Vagina (tissue), 2 donors: ENCODE measurements at regions not wholly inside any gene's neighbourhood (a gene's known extent, or its start where the extent isn't known, plus 50 kb on each side); places are given as distances from the start of the nearest gene placed in this dataset.

Experiments used
- DNase-seq, 2 donors: peaks; one replicate each; pipeline ENCODE4 v3.0.0-alpha.2; 2017; ENCODE audit errors: extremely low spot score in 2 of 2
- H3K27ac ChIP-seq: fragments of 200-600 bp; sonication (generic); one replicate; pipeline ENCODE4 v1.5.1; 2019
- H3K27me3 ChIP-seq: fragments of 200-600 bp; sonication (generic); one replicate; pipeline ENCODE4 v1.5.1; 2019
- H3K36me3 ChIP-seq, 2 donors: fragments of 200-600 bp; sonication (generic); one replicate each; pipeline ENCODE4 v1.5.1; 2017 to 2019
- H3K4me1 ChIP-seq: fragments of 200-600 bp; sonication (generic); one replicate; pipeline ENCODE4 v1.5.1; 2019
- H3K4me3 ChIP-seq, 2 donors: fragments of 200-600 bp; sonication (generic); 1 replicate in 1 of 2; 2 replicates in 1 of 2; pipeline ENCODE4 v1.5.1; 2016 to 2019
- H3K9me3 ChIP-seq: fragments of 200-600 bp; sonication (generic); one replicate; pipeline ENCODE4 v1.5.1; 2019
- CTCF ChIP-seq, 3 experiments: fragments of 450-650 bp in 2 of 3; fragments of 200-600 bp in 1 of 3; sonication (generic) in 1 of 3; IDR thresholded peaks; one replicate each; pipeline ENCODE4 v1.5.1; 2017 to 2019; ENCODE audit warnings: antibody characterized with exemption in 3 of 3, mild to moderate bottlenecking in 2 of 3, moderate library complexity in 2 of 3
- POLR2A ChIP-seq, 2 donors: fragments of 450-650 bp; IDR thresholded peaks; one replicate each; pipeline ENCODE4 v1.6.1; 2017; ENCODE audit warnings: antibody characterized with exemption in 2 of 2, mild to moderate bottlenecking in 2 of 2, moderate library complexity in 2 of 2
- POLR2AphosphoS5 ChIP-seq, 2 donors: sonication (generic); formaldehyde crosslinking; IDR thresholded peaks; one replicate each; pipeline ENCODE4 v1.9.0; 2017; ENCODE audit warnings: antibody characterized with exemption in 2 of 2, mild to moderate bottlenecking in 2 of 2, low read depth in 1 of 2; ENCODE audit not compliant: insufficient read depth in 1 of 2
- intact Hi-C: fragments of 100-400 bp; cut with DNase I; formaldehyde crosslinking; loops from one replicate; pipeline ENCODE4 v1.15.1; 2023

- peak overlapping the region; percentile 90 for H3K27ac ChIP-seq
- H3K4me1 ChIP-seq: peaks cover 55% of the 10 kb centered on the region
- DNase-seq: no peak
- H3K27me3 ChIP-seq: no peaks in the 10 kb centered on the region
- H3K9me3 ChIP-seq: no peaks in the 10 kb centered on the region
- intact Hi-C loops: loop anchor here (5.0 to 10.0 kb wide), 2 partner anchors 35 to 198 kb away; no protein-coding TSS in a partner anchor
- no peak for TF ChIP-seq POLR2A (IDR thresholded peaks at IDR 0.05)
- no peak for TF ChIP-seq CTCF (IDR thresholded peaks at IDR 0.05)
- TF ChIP-seq POLR2AphosphoS5 (IDR thresholded peaks at IDR 0.05; ENCODE audit: insufficient read depth in 1 of 2, low read depth in 1 of 2): no peak
- H3K4me3 ChIP-seq: no peak overlapping the region
- H3K36me3 ChIP-seq: no peaks in the 10 kb centered on the region
Observed at GRCh38 chr13:44236801-44237207, 136.8 kb upstream of the SERP2 start.

- no peaks in the 10 kb centered on the region for H3K9me3 ChIP-seq
- H3K36me3 ChIP-seq: no peaks in the 10 kb centered on the region
- no peak overlapping the region for H3K4me3 ChIP-seq
- peaks cover 50% of the 10 kb centered on the region for H3K4me1 ChIP-seq
- peak overlapping the region; percentile 90 for H3K27ac ChIP-seq
- TF ChIP-seq CTCF (IDR thresholded peaks at IDR 0.05): no peak
- peak; percentile 52 to 100 for TF ChIP-seq POLR2AphosphoS5 (IDR thresholded peaks at IDR 0.05; ENCODE audit: insufficient read depth in 1 of 2, low read depth in 1 of 2)
- no peak for TF ChIP-seq POLR2A (IDR thresholded peaks at IDR 0.05)
- H3K27me3 ChIP-seq: no peaks in the 10 kb centered on the region
- intact Hi-C loops: loop anchor here (5.0 to 10.0 kb wide), 2 partner anchors 35 to 197 kb away; no protein-coding TSS in a partner anchor
- peak in 1 of 2 donors; percentile 97 for DNase-seq
Observed at GRCh38 chr13:44237276-44237767, 136.3 kb upstream of the SERP2 start.

GRCh38 chr13:44237881-44238421 lies 135.7 kb upstream of the SERP2 start:
- TF ChIP-seq POLR2A (IDR thresholded peaks at IDR 0.05): no peak
- TF ChIP-seq CTCF (IDR thresholded peaks at IDR 0.05): no peak
- TF ChIP-seq POLR2AphosphoS5 (IDR thresholded peaks at IDR 0.05; ENCODE audit: insufficient read depth in 1 of 2, low read depth in 1 of 2): peak in 1 of 2 donors; percentile 23
- no peak for DNase-seq
- H3K27me3 ChIP-seq: no peaks in the 10 kb centered on the region
- H3K36me3 ChIP-seq: no peaks in the 10 kb centered on the region
- H3K4me1 ChIP-seq: peaks cover 44% of the 10 kb centered on the region
- peak overlapping the region; percentile 90 for H3K27ac ChIP-seq
- no peak overlapping the region for H3K4me3 ChIP-seq
- no peaks in the 10 kb centered on the region for H3K9me3 ChIP-seq
- intact Hi-C loops: loop anchor here (5.0 to 10.0 kb wide), 2 partner anchors 34 to 197 kb away; no protein-coding TSS in a partner anchor

- Histone ChIP-seq H3K27me3 (no peaks in the 10 kb centered on the region), H3K36me3 (no peaks in the 10 kb centered on the region), H3K4me1 (peaks cover 25% of the 10 kb centered on the region), H3K4me3 (no peak overlapping the region), H3K27ac (no peak overlapping the region), H3K9me3 (no peaks in the 10 kb centered on the region)
- intact Hi-C loops: no loop called here
- no peak for DNase-seq
- no peak for TF ChIP-seq POLR2AphosphoS5 (IDR thresholded peaks at IDR 0.05; ENCODE audit: insufficient read depth in 1 of 2, low read depth in 1 of 2)
- TF ChIP-seq CTCF (IDR thresholded peaks at IDR 0.05): no peak
- TF ChIP-seq POLR2A (IDR thresholded peaks at IDR 0.05): no peak
Observed at GRCh38 chr13:44240611-44241145, 132.9 kb upstream of the SERP2 start.

- peaks cover 15% of the 10 kb centered on the region for H3K4me1 ChIP-seq
- intact Hi-C loops: no loop called here
- no peaks in the 10 kb centered on the region for H3K9me3 ChIP-seq
- H3K27ac ChIP-seq: no peak overlapping the region
- TF ChIP-seq CTCF (IDR thresholded peaks at IDR 0.05) (no peak), POLR2AphosphoS5 (IDR thresholded peaks at IDR 0.05; ENCODE audit: insufficient read depth in 1 of 2, low read depth in 1 of 2) (no peak), POLR2A (IDR thresholded peaks at IDR 0.05) (no peak)
- no peaks in the 10 kb centered on the region for H3K36me3 ChIP-seq
- no peaks in the 10 kb centered on the region for H3K27me3 ChIP-seq
- no peak for DNase-seq
- no peak overlapping the region for H3K4me3 ChIP-seq
Observed at GRCh38 chr13:44241638-44242037, 132.0 kb upstream of the SERP2 start.
